IMR-90 (cell line): ENCODE measurements at regions not wholly inside any gene's neighbourhood (a gene's known extent, or its start where the extent isn't known, plus 50 kb on each side); places are given as distances from the start of the nearest gene placed in this dataset.

Experiments
- CEBPB ChIP-seq: IDR thresholded peaks from 2 replicates; pipeline ENCODE4 v1.6.1; 2012; ENCODE audit warnings: low read depth, low read length, improper control_type of control experiment
- CHD1 ChIP-seq: IDR thresholded peaks from 2 replicates; pipeline ENCODE4 v1.6.1; 2012; ENCODE audit warnings: low read depth, low read length, improper control_type of control experiment
- FOS ChIP-seq: fragments of 150-350 bp; IDR thresholded peaks from 2 replicates; pipeline ENCODE4 v1.6.1; 2016; ENCODE audit warnings: low read depth, low read length
- MAFK ChIP-seq: IDR thresholded peaks from 2 replicates; pipeline ENCODE4 v1.6.1; 2012; ENCODE audit warnings: low read depth, low read length, improper control_type of control experiment
- MAZ ChIP-seq: IDR thresholded peaks from 2 replicates; pipeline ENCODE4 v1.6.1; 2012; ENCODE audit warnings: low read depth, mild to moderate bottlenecking, low read length, improper control_type of control experiment, moderate library complexity, borderline replicate concordance
- MXI1 ChIP-seq: IDR thresholded peaks from 2 replicates; pipeline ENCODE4 v1.6.1; 2012; ENCODE audit warnings: low read depth, mild to moderate bottlenecking, low read length, moderate library complexity, borderline replicate concordance
- POLR2A ChIP-seq: IDR thresholded peaks from 2 replicates; pipeline ENCODE4 v1.6.1; 2012; ENCODE audit warnings: mild to moderate bottlenecking, low read depth, low read length
- RFX5 ChIP-seq: IDR thresholded peaks from 2 replicates; pipeline ENCODE4 v1.8.0; 2012; ENCODE audit warnings: low read depth, mild to moderate bottlenecking, low read length, moderate library complexity
- TF ChIP-seq, protein P1 (sequence below): conservative IDR thresholded peaks from 2 replicates; pipeline ENCODE4 v1.5.1; 2012; ENCODE audit warnings: mild to moderate bottlenecking, low read depth, low read length, improper control_type of control experiment
- TF ChIP-seq, protein P2 (sequence below): fragments of 150-350 bp; IDR thresholded peaks from 2 replicates; pipeline ENCODE4 v1.6.1; 2016; ENCODE audit warnings: low read depth, mild to moderate bottlenecking, low read length, moderate library complexity, borderline replicate concordance

DNA sequence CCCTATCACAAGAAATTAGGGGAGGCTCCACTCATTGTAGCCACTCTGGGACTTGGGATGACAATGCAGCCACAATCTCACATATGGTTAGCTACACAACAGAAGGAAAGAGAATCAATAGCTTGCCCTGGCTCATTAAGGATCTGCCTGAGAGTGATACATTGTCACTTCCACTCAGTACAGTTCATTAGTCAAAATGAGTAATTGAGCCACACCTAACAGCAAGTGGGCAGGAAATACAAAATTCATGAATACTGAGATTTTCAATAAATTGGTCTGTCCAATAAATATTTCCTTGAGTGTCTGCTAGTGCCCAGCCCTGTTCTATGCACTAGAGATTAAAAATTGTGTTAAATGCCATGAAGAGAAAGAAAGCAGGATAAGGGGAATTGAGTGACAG is 231.3 kb upstream of the NR4A3 start:
- TF ChIP-seq MAFK: no peak
- TF ChIP-seq, protein P1, sequence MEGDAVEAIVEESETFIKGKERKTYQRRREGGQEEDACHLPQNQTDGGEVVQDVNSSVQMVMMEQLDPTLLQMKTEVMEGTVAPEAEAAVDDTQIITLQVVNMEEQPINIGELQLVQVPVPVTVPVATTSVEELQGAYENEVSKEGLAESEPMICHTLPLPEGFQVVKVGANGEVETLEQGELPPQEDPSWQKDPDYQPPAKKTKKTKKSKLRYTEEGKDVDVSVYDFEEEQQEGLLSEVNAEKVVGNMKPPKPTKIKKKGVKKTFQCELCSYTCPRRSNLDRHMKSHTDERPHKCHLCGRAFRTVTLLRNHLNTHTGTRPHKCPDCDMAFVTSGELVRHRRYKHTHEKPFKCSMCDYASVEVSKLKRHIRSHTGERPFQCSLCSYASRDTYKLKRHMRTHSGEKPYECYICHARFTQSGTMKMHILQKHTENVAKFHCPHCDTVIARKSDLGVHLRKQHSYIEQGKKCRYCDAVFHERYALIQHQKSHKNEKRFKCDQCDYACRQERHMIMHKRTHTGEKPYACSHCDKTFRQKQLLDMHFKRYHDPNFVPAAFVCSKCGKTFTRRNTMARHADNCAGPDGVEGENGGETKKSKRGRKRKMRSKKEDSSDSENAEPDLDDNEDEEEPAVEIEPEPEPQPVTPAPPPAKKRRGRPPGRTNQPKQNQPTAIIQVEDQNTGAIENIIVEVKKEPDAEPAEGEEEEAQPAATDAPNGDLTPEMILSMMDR: no peak
- TF ChIP-seq POLR2A: no peak
- TF ChIP-seq, protein P2, sequence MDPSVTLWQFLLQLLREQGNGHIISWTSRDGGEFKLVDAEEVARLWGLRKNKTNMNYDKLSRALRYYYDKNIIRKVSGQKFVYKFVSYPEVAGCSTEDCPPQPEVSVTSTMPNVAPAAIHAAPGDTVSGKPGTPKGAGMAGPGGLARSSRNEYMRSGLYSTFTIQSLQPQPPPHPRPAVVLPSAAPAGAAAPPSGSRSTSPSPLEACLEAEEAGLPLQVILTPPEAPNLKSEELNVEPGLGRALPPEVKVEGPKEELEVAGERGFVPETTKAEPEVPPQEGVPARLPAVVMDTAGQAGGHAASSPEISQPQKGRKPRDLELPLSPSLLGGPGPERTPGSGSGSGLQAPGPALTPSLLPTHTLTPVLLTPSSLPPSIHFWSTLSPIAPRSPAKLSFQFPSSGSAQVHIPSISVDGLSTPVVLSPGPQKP: no peak
- TF ChIP-seq RFX5: no peak
- no peak for TF ChIP-seq MXI1
- TF ChIP-seq FOS: no peak
- TF ChIP-seq CHD1: no peak
- TF ChIP-seq CEBPB: no peak
- no peak for TF ChIP-seq MAZ
